ENCODE measurements at regions not wholly inside any gene's neighbourhood (a gene's known extent, or its start where the extent isn't known, plus 50 kb on each side); places are given as distances from the start of the nearest gene placed in this dataset.
"Not testable (repeated sequence)": the region's sequence is repeated elsewhere in the genome, so short reads cannot be mapped to it uniquely, and the experiment has no call there.

DNA sequence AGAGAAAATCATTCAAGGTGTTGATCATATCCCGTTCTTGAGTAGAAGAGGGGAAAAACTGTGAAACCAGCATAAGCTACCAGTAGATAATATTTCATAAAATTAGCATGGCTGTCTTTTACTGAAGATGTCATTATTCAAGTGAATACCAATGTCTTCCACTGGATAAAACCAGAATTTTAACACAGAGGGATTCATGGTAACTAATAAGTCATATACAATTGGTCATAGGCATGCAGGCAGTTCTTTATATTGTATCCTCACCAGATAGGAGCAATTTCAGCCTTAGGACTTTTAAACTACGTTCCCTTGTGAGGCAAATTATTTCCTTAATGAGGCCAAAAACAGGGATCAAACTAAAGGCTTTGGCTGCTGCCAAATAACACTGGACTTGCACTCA is 202.3 kb upstream of the PITRM1 start:
- CTCF ChIA-PET, result no interaction called here
- H3K9ac ChIP-seq, result no peak overlapping the region

DNA sequence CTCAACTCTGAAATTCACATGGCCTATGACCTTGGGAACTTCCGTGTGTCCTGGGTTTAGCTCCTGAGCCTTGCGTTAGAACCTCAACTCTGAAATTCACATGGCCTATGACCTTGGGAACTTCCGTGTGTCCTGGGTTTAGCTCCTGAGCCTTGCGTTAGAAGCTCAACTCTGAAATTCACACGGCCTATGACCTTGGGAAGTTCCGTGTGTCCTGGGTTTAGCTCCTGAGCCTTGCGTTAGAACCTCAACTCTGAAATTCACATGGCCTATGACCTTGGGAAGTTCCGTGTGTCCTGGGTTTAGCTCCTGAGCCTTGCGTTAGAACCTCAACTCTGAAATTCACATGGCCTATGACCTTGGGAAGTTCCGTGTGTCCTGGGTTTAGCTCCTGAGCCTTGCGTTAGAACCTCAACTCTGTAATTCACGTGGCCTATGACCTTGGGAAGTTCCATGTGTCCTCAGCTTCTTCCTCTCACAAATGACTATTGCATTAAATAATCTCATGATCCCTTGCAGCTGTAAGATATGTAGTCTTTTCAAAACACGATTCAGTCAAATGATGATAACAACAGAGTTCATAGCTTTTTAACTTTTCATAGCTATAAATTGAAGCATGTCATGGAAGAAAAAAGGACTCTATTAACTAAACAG is 200.9 kb upstream of the PITRM1 start:
- H3K27ac ChIP-seq (ENCODE audit: low read depth in 2 of 2, low read length in 1 of 2); H3K9ac ChIP-seq; POLR2A ChIA-PET; H2AFZ ChIP-seq (ENCODE audit: low read depth); H3K9me2 ChIP-seq; H3K4me1 ChIP-seq (ENCODE audit: control insufficient read depth in 1 of 2, insufficient read depth in 2 of 2, low read depth in 1 of 2, low read length in 1 of 2); H3K4me2 ChIP-seq; DNase-seq; H3K9me3 ChIP-seq; H4K20me1 ChIP-seq (ENCODE audit: insufficient read depth); H3K79me2 ChIP-seq (ENCODE audit: insufficient read depth); H3K4me3 ChIP-seq (ENCODE audit: low read depth in 2 of 2, low read length in 1 of 2); H3F3A ChIP-seq (replicated peaks; ENCODE audit: insufficient read depth); H3K27me3 ChIP-seq (ENCODE audit: insufficient read depth); H3K36me3 ChIP-seq (replicated peaks in 1 of 2; ENCODE audit: control insufficient read depth in 1 of 2, insufficient read depth in 2 of 2, low read length in 1 of 2); CTCF ChIA-PET: not testable (repeated sequence)
- 85% methylated on average over 11 of the region's 13 CpGs for WGBS (ENCODE audit: low lambda C conversion rate)

More for the DNA sequence above, 202.3 kb upstream of the PITRM1 start:
- H2AFZ ChIP-seq (ENCODE audit: low read depth), result no peak overlapping the region
- TF ChIP-seq EP300 (IDR thresholded peaks at IDR 0.05; ENCODE audit: borderline replicate concordance in 1 of 2, low read depth in 1 of 2, low read length in 1 of 2), result no peak
- TF ChIP-seq, protein P1, sequence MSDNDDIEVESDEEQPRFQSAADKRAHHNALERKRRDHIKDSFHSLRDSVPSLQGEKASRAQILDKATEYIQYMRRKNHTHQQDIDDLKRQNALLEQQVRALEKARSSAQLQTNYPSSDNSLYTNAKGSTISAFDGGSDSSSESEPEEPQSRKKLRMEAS (IDR thresholded peaks at IDR 0.05; ENCODE audit: low read depth), result no peak
- no peak for TF ChIP-seq JUND (IDR thresholded peaks at IDR 0.05)
- TF ChIP-seq EZH2phosphoT487 (IDR thresholded peaks at IDR 0.05; ENCODE audit: borderline replicate concordance, low read depth), result no peak
- TF ChIP-seq YY1 (IDR thresholded peaks at IDR 0.05; ENCODE audit: low read depth), result no peak
- TF ChIP-seq FOXJ3 (CRISPR knock-in tag; IDR thresholded peaks at IDR 0.05), result no peak
- TF ChIP-seq, protein P2, sequence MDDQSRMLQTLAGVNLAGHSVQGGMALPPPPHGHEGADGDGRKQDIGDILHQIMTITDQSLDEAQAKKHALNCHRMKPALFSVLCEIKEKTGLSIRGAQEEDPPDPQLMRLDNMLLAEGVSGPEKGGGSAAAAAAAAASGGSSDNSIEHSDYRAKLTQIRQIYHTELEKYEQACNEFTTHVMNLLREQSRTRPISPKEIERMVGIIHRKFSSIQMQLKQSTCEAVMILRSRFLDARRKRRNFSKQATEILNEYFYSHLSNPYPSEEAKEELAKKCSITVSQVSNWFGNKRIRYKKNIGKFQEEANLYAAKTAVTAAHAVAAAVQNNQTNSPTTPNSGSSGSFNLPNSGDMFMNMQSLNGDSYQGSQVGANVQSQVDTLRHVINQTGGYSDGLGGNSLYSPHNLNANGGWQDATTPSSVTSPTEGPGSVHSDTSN (IDR thresholded peaks at IDR 0.05), result no peak
- TF ChIP-seq, protein P3, sequence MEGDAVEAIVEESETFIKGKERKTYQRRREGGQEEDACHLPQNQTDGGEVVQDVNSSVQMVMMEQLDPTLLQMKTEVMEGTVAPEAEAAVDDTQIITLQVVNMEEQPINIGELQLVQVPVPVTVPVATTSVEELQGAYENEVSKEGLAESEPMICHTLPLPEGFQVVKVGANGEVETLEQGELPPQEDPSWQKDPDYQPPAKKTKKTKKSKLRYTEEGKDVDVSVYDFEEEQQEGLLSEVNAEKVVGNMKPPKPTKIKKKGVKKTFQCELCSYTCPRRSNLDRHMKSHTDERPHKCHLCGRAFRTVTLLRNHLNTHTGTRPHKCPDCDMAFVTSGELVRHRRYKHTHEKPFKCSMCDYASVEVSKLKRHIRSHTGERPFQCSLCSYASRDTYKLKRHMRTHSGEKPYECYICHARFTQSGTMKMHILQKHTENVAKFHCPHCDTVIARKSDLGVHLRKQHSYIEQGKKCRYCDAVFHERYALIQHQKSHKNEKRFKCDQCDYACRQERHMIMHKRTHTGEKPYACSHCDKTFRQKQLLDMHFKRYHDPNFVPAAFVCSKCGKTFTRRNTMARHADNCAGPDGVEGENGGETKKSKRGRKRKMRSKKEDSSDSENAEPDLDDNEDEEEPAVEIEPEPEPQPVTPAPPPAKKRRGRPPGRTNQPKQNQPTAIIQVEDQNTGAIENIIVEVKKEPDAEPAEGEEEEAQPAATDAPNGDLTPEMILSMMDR (IDR thresholded peaks at IDR 0.05), result no peak
- TF ChIP-seq, protein P4, sequence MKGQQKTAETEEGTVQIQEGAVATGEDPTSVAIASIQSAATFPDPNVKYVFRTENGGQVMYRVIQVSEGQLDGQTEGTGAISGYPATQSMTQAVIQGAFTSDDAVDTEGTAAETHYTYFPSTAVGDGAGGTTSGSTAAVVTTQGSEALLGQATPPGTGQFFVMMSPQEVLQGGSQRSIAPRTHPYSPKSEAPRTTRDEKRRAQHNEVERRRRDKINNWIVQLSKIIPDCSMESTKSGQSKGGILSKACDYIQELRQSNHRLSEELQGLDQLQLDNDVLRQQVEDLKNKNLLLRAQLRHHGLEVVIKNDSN (IDR thresholded peaks at IDR 0.05; ENCODE audit: borderline replicate concordance, low read depth), result no peak
- no peak for TF ChIP-seq TEAD4 (IDR thresholded peaks at IDR 0.05; ENCODE audit: borderline replicate concordance, insufficient read depth)
- no peak for TF ChIP-seq GABPA (IDR thresholded peaks at IDR 0.05; ENCODE audit: low read depth)
- TF ChIP-seq MXI1 (IDR thresholded peaks at IDR 0.05; ENCODE audit: low read depth, low read length), result no peak
- no peak for TF ChIP-seq NRF1 (IDR thresholded peaks at IDR 0.05; ENCODE audit: low read depth, low read length)
- TF ChIP-seq RFX5 (IDR thresholded peaks at IDR 0.05; ENCODE audit: low read length), result no peak
- no peak for TF ChIP-seq CHD2 (IDR thresholded peaks at IDR 0.05; ENCODE audit: low read length, partially characterized antibody)
- TF ChIP-seq MEF2A (IDR thresholded peaks at IDR 0.05; ENCODE audit: borderline replicate concordance, low read depth), result no peak
- no peak for TF ChIP-seq RCOR1 (IDR thresholded peaks at IDR 0.05; ENCODE audit: low read length)
- TF ChIP-seq RXRA (IDR thresholded peaks at IDR 0.05; ENCODE audit: borderline replicate concordance, low read depth), result no peak
- H4K20me1 ChIP-seq (ENCODE audit: insufficient read depth), result no peaks in the 10 kb centered on the region
- no peaks in the 10 kb centered on the region for H3K4me1 ChIP-seq (ENCODE audit: control insufficient read depth in 1 of 2, insufficient read depth in 2 of 2, low read depth in 1 of 2, low read length in 1 of 2)
- no peaks in the 10 kb centered on the region for H3K9me2 ChIP-seq
- POLR2A ChIA-PET, result no interaction called here
- 72% methylated on average over 2 of the region's 2 CpGs for WGBS (ENCODE audit: low lambda C conversion rate)
- DNase-seq, result no peak
- H3K27ac ChIP-seq (ENCODE audit: low read depth in 2 of 2, low read length in 1 of 2), result no peak overlapping the region
- no peak overlapping the region for H3K4me3 ChIP-seq (ENCODE audit: low read depth in 2 of 2, low read length in 1 of 2)
- no peaks in the 10 kb centered on the region for H3K27me3 ChIP-seq (ENCODE audit: insufficient read depth)
- no peak overlapping the region for H3K4me2 ChIP-seq
- H3K9me3 ChIP-seq, result no peaks in the 10 kb centered on the region
- no peaks in the 10 kb centered on the region for H3K79me2 ChIP-seq (ENCODE audit: insufficient read depth)
- H3K36me3 ChIP-seq (replicated peaks in 1 of 2; ENCODE audit: control insufficient read depth in 1 of 2, insufficient read depth in 2 of 2, low read length in 1 of 2), result no peaks in the 10 kb centered on the region
- no peaks in the 10 kb centered on the region for H3F3A ChIP-seq (replicated peaks; ENCODE audit: insufficient read depth)

Measured in SK-N-SH (cell line).